GM18520 (cell line): ENCODE measurements at regions not wholly inside any gene's neighbourhood (a gene's known extent, or its start where the extent isn't known, plus 50 kb on each side); places are given as distances from the start of the nearest gene placed in this dataset.

Experiments
- ATAC-seq: cut with Tn5 transposase; IDR thresholded peaks from one replicate; pipeline ENCODE4 v1.9.1; 2021; ENCODE audit not compliant: unreplicated experiment

DNA sequence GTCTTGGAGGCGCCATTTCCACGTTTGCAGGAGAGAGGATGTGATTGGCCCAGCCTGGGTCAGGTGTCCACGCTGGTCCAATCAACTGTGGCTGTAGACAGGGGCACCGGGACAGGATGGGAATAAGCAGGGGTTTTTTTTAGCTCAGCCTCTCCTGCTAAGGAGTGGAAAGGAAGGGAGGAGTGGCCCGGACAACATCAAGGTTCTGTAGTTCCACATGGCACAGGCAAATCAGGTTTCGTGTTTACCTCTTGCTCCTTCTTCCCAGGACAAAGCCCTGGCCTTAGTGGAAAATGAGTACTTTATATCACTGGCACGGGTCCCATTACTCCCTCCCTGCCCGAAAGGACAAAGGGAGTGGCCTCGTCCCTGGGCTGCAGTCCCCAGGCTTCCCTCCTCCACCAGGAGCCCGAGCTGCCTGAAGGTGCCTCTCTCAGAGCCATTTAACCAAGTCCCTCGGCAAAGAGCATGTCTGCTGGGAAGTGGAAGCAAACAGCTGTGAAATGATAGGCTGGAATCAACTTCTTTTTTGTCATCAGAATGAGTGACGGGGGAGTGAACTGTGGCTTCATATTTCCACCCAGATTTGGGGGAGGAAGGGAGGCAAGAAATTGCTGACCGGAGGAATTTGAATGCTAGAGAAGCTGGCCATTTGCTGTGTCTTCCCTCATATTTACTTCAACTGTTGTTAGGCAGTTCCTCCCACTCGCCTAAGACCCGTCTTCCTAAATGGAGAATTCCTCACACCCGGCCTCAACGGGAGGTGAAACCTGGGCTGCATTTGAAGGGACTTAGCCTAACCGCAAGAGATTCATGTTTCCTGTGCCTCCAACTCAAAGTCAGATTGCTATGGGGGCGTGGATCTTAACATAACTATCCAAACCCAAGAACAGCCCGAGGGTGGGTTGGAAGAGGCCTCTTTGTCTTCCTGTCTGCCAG, 84.9 kb upstream of the SLC44A3 start:
- ATAC-seq: no peak

- ATAC-seq: no peak
Measured at GRCh38 chr1:94731891-94732290, 88.3 kb upstream of the SLC44A3 start.

- no peak for ATAC-seq
Measured at GRCh38 chr1:94730450-94730849, 89.7 kb upstream of the SLC44A3 start.

GRCh38 chr1:94729267-94729666, 90.9 kb upstream of the SLC44A3 start:
- no peak for ATAC-seq

- ATAC-seq: no peak
Measured at GRCh38 chr1:94727846-94728715, 92.1 kb upstream of the SLC44A3 start.

DNA sequence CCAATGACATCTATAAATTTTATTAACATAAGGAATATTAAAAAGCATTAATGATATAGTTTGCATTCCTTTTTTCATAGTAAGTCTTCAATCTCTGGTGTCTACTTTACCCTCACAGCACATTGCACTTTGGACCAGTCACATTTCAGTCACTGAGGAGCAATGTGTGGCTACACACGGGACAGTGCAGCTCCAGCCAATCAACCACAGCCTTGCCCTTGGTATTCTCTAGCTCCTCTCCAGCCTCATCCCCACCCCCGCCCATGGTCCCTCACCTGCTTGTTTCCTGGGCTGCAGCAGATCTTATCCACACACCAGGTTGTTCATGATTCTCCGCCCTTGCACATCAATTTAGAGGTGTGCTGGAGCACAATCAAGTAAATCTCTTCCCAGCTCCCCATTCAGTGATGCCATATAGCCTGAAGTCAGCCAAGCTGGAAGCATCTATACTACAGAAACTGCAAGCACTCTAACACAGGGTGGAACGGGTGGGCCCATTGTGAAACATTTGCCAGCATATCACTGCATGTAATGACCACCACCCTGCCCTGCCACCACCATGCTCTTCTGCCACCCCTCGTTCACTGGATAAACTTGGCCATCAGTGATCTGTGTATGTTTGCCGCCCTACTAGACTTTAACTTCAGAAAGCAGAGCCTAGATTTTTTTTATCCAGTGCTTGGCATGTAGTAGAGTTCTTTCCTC, 93.0 kb upstream of the SLC44A3 start:
- ATAC-seq: no peak

GRCh38 chr1:94725566-94725965, 94.6 kb upstream of the SLC44A3 start:
- ATAC-seq: no peak

DNA sequence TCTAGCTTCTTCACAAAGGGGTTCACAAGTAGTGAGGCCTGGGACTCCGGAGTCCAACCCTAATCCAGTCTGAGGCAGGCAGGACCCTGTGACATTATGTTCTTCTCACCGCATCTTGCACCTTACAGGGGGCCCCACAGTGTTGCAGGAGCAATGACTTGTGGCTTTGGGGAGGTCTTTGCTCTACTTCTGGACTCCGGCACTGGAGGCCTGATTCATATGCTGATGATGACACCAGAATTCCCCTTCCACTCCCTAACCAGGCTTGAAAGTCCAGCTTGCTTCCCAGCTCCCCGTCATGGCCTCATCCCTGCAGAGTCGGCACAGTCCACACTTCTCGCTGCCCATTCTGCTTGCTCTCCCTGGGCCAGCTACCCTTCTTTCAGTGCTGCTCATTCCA, 96.3 kb upstream of the SLC44A3 start:
- ATAC-seq: no peak

GRCh38 chr1:94723463-94723862, 96.7 kb upstream of the SLC44A3 start:
- ATAC-seq: no peak

GRCh38 chr1:94722181-94722580, 98.0 kb upstream of the SLC44A3 start:
- ATAC-seq: no peak

DNA sequence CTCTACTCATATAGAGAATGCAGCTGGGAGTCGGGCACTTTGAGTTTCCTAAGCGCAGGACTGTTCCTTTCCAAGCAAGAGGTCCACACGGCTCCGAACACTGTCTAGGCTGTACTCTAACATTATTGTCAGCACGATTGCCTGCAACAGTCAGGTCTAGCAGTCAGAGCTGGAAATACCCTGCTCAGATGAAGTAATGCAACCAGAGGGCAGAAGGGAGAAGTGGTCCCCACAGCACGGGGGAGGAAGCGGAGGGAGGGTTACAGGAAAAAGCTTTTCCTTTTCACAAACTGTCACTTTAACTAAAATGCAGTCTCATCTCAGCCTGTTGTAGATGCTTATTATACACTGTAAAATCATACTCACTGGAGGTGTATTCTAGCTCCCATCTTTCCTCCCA, 98.9 kb upstream of the SLC44A3 start:
- no peak for ATAC-seq

DNA sequence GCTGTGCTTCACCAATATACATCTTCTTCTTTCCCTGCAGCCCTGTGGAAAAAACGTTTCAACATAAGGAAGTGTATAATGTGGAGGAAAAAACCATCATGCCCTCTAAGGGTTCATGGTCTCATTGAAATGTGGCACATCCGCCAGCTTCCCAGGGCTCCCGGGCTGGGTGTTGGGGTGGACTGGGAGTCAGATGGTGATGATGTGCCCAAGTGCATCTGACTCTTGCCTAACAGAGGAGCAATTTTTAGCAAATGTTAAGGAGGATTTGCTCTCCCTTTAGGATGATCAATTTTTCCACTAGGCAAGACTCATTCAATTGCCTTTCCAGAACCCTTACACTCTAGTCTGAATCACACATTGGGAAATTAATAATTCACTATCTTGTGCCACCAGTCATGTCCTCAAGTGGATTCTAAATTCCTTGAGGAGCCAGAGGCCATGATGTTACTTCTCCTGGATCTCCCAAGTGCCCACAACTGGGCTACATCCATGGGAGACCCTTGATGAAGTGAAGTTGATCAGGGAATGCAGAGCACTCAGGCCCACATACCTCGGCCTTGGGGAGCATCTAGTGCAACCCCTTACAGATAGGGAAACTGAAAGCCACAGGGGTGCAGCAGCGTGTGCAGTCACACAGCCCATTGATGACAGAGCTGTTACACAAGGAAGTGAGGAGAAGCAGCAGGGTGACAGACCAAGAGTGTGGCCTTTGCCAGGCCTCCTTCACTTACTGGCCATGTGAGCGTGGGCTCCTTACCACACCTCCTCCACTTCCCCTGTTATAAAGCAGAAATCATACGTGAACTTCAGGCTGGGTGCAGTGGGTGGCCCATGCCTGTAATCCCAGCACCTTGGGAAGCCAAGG, 100.0 kb upstream of the SLC44A3 start:
- ATAC-seq: peak; percentile 99

DNA sequence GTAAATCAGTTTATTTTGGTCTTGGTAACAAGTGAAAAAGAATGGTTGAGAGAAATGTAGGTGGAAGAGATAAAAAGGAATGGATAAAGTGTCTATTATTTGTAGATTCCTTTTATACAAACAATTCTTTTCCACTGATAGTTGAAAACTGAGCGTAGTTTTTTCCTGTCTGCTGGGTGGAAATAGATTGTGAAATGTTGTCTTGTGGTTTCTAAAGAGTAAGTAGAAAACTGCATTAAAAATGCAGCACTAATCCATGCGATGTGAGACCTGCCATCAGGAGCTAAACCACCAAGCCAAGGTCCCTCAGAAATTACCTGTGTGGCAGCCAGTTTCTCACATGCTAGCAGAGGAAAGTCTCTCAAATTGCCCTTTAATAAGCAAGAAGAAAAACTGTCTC, 103.2 kb upstream of the SLC44A3 start:
- no peak for ATAC-seq

DNA sequence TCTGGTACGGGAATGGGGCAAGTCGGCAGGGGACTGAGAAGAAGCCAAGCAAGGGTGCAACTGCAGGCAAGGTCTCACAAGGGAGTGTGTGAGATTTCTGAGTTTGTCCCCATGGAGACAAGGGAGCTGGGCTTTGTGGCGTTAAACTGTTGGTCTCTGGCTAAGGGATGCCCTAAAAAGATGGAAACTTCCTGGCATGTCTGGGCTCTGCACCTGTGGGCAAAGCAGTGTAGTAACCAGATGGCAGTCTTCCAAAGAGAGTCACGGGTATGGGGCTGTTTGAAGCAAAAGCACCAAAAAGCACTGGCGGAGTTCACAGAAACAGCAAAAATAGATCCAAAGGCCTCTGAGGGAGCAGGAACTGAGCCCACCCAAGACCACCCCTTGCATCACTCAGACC, 104.8 kb upstream of the SLC44A3 start:
- ATAC-seq: no peak

GRCh38 chr1:94714552-94714951, 105.6 kb upstream of the SLC44A3 start:
- no peak for ATAC-seq

- no peak for ATAC-seq
Measured at GRCh38 chr1:94714152-94714551, 106.0 kb upstream of the SLC44A3 start.

DNA sequence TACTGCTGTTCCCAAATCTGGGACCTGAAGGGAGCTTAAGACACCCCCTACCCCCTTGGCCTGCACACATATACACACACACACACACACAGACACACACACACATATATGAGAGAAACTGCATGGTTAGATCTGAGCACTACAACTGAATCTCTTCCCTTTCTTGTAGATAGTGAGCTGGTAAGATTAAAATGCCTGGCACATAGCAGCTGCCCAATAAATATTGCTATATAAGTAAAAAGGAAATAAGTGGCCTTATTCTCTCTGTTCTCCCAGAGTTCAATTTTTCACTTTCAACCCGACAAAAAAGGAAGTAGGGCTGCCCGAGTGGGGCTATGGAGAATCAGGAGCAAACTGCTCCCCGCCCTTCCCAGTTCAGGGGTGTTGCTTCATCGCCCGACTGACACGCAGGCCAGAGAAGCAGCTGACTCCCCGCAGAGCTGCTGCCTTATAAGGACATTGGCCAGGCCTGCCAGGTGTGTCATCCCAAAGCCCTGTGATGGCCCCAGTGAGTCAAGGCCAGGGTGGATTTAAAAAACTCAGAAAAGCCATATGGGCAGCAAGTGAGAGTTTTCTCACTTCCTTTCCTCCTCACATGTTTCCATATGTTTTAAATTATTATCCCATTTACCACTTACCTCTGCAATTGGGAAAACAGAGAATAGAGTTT, 106.5 kb upstream of the SLC44A3 start:
- no peak for ATAC-seq

- no peak for ATAC-seq
Measured at GRCh38 chr1:94709891-94710581, 110.1 kb upstream of the SLC44A3 start.

DNA sequence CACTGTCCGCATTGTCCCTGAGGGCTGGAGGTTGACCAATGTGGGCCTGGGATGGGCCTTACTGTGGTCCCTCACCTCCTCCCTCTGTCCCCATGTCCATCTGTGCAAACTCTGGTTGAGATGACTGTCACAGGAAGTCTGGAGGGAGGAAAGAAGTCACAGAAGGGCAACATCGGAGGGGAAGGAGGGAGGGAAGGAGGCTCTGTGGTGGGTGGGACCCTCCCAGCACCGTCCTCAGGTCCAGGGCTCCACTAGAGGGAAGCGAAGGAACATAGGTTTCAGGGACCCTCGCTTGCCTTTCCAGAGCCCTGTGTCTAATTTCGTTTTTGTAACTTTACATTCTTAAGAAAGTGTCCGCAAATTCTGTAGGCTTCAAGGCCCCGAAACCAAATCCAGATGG, 111.3 kb upstream of the SLC44A3 start:
- ATAC-seq: no peak
